Neural cell (in vitro differentiated cells): ENCODE measurements at regions not wholly inside any gene's neighbourhood (a gene's known extent, or its start where the extent isn't known, plus 50 kb on each side); places are given as distances from the start of the nearest gene placed in this dataset.

Experiments
- H2AFZ ChIP-seq: fragments of 200-600, 300-800 bp; sonication (generic), shearing (Covaris generic); 2 replicates; pipeline ENCODE4 v1.6.0; 2014; ENCODE audit warnings: low read depth, mild to moderate bottlenecking, antibody characterized with exemption, low read length, moderate library complexity
- H3F3A ChIP-seq: fragments of 200-600 bp; shearing (Covaris generic); 2 replicates; pipeline ENCODE4 v1.6.1; 2016; ENCODE audit warnings: mild to moderate bottlenecking, moderate library complexity, mixed read lengths, antibody characterized with exemption, low read length; ENCODE audit not compliant: insufficient read depth, poor library complexity, severe bottlenecking
- H3K27ac ChIP-seq: fragments of 200-600, 300-800 bp; sonication (generic), shearing (Covaris generic); 2 replicates; pipeline ENCODE4 v1.5.1; 2014; ENCODE audit warnings: mild to moderate bottlenecking, low read length, moderate library complexity
- H3K27me3 ChIP-seq: fragments of 300-800, 200-600 bp; sonication (generic), shearing (Covaris generic); 2 replicates; pipeline ENCODE4 v1.6.0; 2014; ENCODE audit warnings: mild to moderate bottlenecking, low read depth, low read length, moderate library complexity; ENCODE audit not compliant: insufficient read depth
- H3K36me3 ChIP-seq: fragments of 300-800, 200-600 bp; sonication (generic), shearing (Covaris generic); 2 replicates; pipeline ENCODE4 v1.5.1; 2014; ENCODE audit warnings: mild to moderate bottlenecking, antibody characterized with exemption, low read length, moderate library complexity; ENCODE audit not compliant: insufficient read depth
- H3K4me2 ChIP-seq: fragments of 300-800, 200-600 bp; sonication (generic), shearing (Covaris generic); 2 replicates; pipeline ENCODE4 v1.6.0; 2014; ENCODE audit warnings: mild to moderate bottlenecking, low read length
- H3K4me3 ChIP-seq: fragments of 300-800, 200-600 bp; sonication (generic), shearing (Covaris generic); 2 replicates; pipeline ENCODE4 v1.5.1; 2014; ENCODE audit warnings: mild to moderate bottlenecking, low read length, moderate library complexity
- H3K79me2 ChIP-seq: fragments of 200-600 bp; shearing (Covaris generic); replicated peaks from 2 replicates; pipeline ENCODE4 v1.6.0; 2014; ENCODE audit warnings: mild to moderate bottlenecking, low read length, moderate library complexity; ENCODE audit not compliant: insufficient read depth
- H3K9ac ChIP-seq: fragments of 300-800, 200-600 bp; sonication (generic), shearing (Covaris generic); 2 replicates; pipeline ENCODE4 v1.6.1; 2016; ENCODE audit warnings: mild to moderate bottlenecking, low read length, mixed read lengths
- H3K9me2 ChIP-seq: fragments of 200-600 bp; shearing (Covaris generic); 2 replicates; pipeline ENCODE4 v1.6.1; 2016; ENCODE audit warnings: mild to moderate bottlenecking, low read length, mixed read lengths; ENCODE audit not compliant: insufficient read depth
- H3K9me3 ChIP-seq: fragments of 200-600, 300-800 bp; sonication (generic), shearing (Covaris generic); 2 replicates; pipeline ENCODE4 v1.6.1; 2016; ENCODE audit warnings: mild to moderate bottlenecking, mixed run types, low read length, moderate library complexity, mixed read lengths
- H4K20me1 ChIP-seq: fragments of 200-600 bp; shearing (Covaris generic); 2 replicates; pipeline ENCODE4 v1.6.1; 2016; ENCODE audit warnings: mild to moderate bottlenecking, mixed run types; ENCODE audit not compliant: insufficient read depth
- CTCF ChIP-seq: fragments of 450-650 bp; IDR thresholded peaks from 2 replicates; pipeline ENCODE4 v1.5.1; 2014; ENCODE audit warnings: antibody characterized with exemption, mild to moderate bottlenecking, moderate library complexity; ENCODE audit not compliant: poor library complexity, severe bottlenecking
- EP300 ChIP-seq: fragments of 450-650 bp; conservative IDR thresholded peaks from 2 replicates; pipeline ENCODE4 v1.6.1; 2014; ENCODE audit warnings: antibody characterized with exemption, mild to moderate bottlenecking, moderate library complexity; ENCODE audit not compliant: poor library complexity, severe bottlenecking
- EZH2 ChIP-seq: fragments of 200-600, 300-800 bp; shearing (Covaris generic), sonication (generic); IDR thresholded peaks from 2 replicates; pipeline ENCODE4 v1.6.1; 2014; ENCODE audit warnings: antibody characterized with exemption, low read length, borderline replicate concordance, mild to moderate bottlenecking; ENCODE audit not compliant: insufficient read depth, poor library complexity, severe bottlenecking
- MXI1 ChIP-seq: fragments of 450-650 bp; conservative IDR thresholded peaks from 2 replicates; pipeline ENCODE4 v1.6.1; 2014; ENCODE audit warnings: antibody characterized with exemption, mild to moderate bottlenecking; ENCODE audit not compliant: poor library complexity, severe bottlenecking
- POLR2AphosphoS5 ChIP-seq: IDR thresholded peaks from 2 replicates; pipeline ENCODE4 v1.6.1; 2012
- RAD21 ChIP-seq: fragments of 450-650 bp; conservative IDR thresholded peaks from 2 replicates; pipeline ENCODE4 v1.6.1; 2014; ENCODE audit warnings: antibody characterized with exemption, mild to moderate bottlenecking, moderate library complexity
- REST ChIP-seq: IDR thresholded peaks from 2 replicates; pipeline ENCODE4 v1.6.1; 2012; ENCODE audit warnings: borderline replicate concordance
- SMC3 ChIP-seq: fragments of 450-650 bp; conservative IDR thresholded peaks from 2 replicates; pipeline ENCODE4 v1.6.1; 2014; ENCODE audit warnings: antibody characterized with exemption, mild to moderate bottlenecking, moderate library complexity; ENCODE audit not compliant: poor library complexity
- TAF1 ChIP-seq: IDR thresholded peaks from 2 replicates; pipeline ENCODE4 v1.6.1; 2012; ENCODE audit warnings: low read depth

DNA sequence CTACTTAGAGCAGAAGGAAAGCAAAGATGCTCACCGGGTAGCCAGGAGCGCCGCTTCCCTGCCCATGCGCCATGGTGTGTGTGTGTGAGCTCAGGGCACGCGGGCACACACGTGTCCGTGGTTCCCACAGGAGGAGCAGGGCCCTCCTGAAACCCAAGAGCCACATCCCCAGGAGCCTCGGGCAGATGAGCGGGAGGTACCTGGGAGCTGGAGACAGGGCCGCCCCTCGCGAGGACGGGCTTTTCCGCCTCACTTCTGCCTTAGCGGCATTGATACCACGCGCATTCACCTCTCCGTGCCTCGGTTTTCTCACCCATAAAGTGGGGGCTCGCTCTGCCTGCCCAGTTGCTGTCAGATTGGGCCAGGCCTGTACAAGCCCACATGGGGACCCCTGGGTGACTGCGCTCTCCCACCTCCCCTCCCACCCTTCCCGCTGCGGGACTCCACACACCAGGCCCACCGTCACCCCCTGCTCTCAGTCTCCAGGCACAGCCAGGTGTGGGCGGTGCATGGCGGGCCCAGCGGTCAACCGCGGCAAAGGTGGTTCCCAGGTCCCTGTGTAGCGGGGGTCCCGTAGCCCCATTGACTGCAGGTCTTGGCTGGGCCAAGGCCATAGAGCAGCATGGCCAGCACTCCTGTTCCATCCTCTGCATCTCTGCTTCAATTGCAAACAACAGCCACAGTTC is 66.3 kb downstream of the SIK1 start:
- Histone ChIP-seq H3K79me2 (no peaks in the 10 kb centered on the region), H2AFZ (no peak overlapping the region), H3K36me3 (no peaks in the 10 kb centered on the region), H4K20me1 (no peaks in the 10 kb centered on the region), H3K9me2 (no peaks in the 10 kb centered on the region), H3K9me3 (no peaks in the 10 kb centered on the region), H3K27ac (no peak overlapping the region), H3K9ac (no peak overlapping the region), H3K4me3 (no peak overlapping the region), H3K4me2 (no peak overlapping the region), H3F3A (no peaks in the 10 kb centered on the region), H3K27me3 (no peaks in the 10 kb centered on the region)
- TF ChIP-seq EP300 = no peak
- TF ChIP-seq MXI1 = no peak
- TF ChIP-seq CTCF = no peak
- TF ChIP-seq EZH2 = no peak
- no peak for TF ChIP-seq RAD21
- TF ChIP-seq SMC3 = no peak
- no peak for TF ChIP-seq REST
- no peak for TF ChIP-seq POLR2AphosphoS5
- TF ChIP-seq TAF1 = no peak

- Histone ChIP-seq H3K9ac (no peak overlapping the region), H3K4me3 (no peak overlapping the region), H3F3A (no peaks in the 10 kb centered on the region), H3K4me2 (no peak overlapping the region), H3K9me3 (no peaks in the 10 kb centered on the region), H2AFZ (no peak overlapping the region), H3K9me2 (no peaks in the 10 kb centered on the region), H3K27me3 (no peaks in the 10 kb centered on the region), H4K20me1 (no peaks in the 10 kb centered on the region), H3K27ac (no peak overlapping the region), H3K79me2 (no peaks in the 10 kb centered on the region), H3K36me3 (no peaks in the 10 kb centered on the region)
- no peak for TF ChIP-seq SMC3
- TF ChIP-seq MXI1 = no peak
- TF ChIP-seq REST = no peak
- no peak for TF ChIP-seq POLR2AphosphoS5
- no peak for TF ChIP-seq EP300
- TF ChIP-seq TAF1 = no peak
- TF ChIP-seq EZH2 = no peak
- TF ChIP-seq CTCF = no peak
- TF ChIP-seq RAD21 = no peak
Observed at GRCh38 chr21:43358940-43359822, 67.8 kb downstream of the SIK1 start.
